WTC11 (cell line): ENCODE measurements at regions not wholly inside any gene's neighbourhood (a gene's known extent, or its start where the extent isn't known, plus 50 kb on each side); places are given as distances from the start of the nearest gene placed in this dataset.

Experiments used
- ATAC-seq: fragments of 200-7000 bp; cut with Tn5 transposase; 2 replicates; pipeline ENCODE4 v1.10.0; 2021; ENCODE audit warnings: mild to moderate bottlenecking, moderate library complexity
- CTCF ChIA-PET: fragments of 300-600 bp; sonication (Branson Sonifier 250); formaldehyde crosslinking; loops from one replicate; lab custom pipeline; 2021; ENCODE audit warnings: antibody characterized with exemption; lab: Charles Lee
- POLR2A ChIA-PET: fragments of 350-600 bp; sonication (Branson Sonifier 250); formaldehyde crosslinking; loops from one replicate; lab custom pipeline; 2021; ENCODE audit warnings: antibody characterized with exemption; lab: Charles Lee
- DNase-seq: peaks from one replicate; pipeline ENCODE4 v3.0.0; 2021; ENCODE audit warnings: low spot score
- H3K27ac Mint-ChIP-seq: 2 replicates; pipeline ENCODE4 v1.8.0; 2021; ENCODE audit warnings: mixed read lengths
- H3K27me3 Mint-ChIP-seq: 2 replicates; pipeline ENCODE4 v1.8.0; 2021; ENCODE audit warnings: low read depth, mild to moderate bottlenecking, moderate library complexity, mixed read lengths
- H3K36me3 Mint-ChIP-seq: 2 replicates; pipeline ENCODE4 v1.8.0; 2021; ENCODE audit warnings: mixed read lengths
- H3K4me1 Mint-ChIP-seq: 2 replicates; pipeline ENCODE4 v1.8.0; 2022; ENCODE audit warnings: mixed read lengths
- H3K4me3 Mint-ChIP-seq: 2 replicates; pipeline ENCODE4 v1.8.0; 2021; ENCODE audit warnings: mild to moderate bottlenecking, moderate library complexity, mixed read lengths
- H3K9me3 Mint-ChIP-seq: 2 replicates; pipeline ENCODE4 v1.8.0; 2021; ENCODE audit warnings: mixed read lengths
- AFF4 ChIP-seq: sonication (generic); formaldehyde crosslinking; IDR thresholded peaks from 2 replicates; pipeline ENCODE4 v1.8.1; 2023; ENCODE audit warnings: mild to moderate bottlenecking, missing genetic modification reagents, borderline replicate concordance
- AR ChIP-seq: fragments of 250-450 bp; sonication (Bioruptor Pico); IDR thresholded peaks from 2 replicates; pipeline ENCODE4 v1.9.0; 2021; ENCODE audit warnings: mild to moderate bottlenecking
- ATF1 ChIP-seq: sonication (generic); formaldehyde crosslinking; IDR thresholded peaks from 2 replicates; pipeline ENCODE4 v1.8.1; 2023; ENCODE audit warnings: mild to moderate bottlenecking, moderate library complexity, missing genetic modification reagents
- EMX1 ChIP-seq: fragments of 250-450 bp; sonication (Bioruptor Pico); IDR thresholded peaks from 2 replicates; pipeline ENCODE4 v1.8.0; 2021; ENCODE audit warnings: mild to moderate bottlenecking
- FOXJ3 ChIP-seq: sonication (generic); formaldehyde crosslinking; IDR thresholded peaks from 2 replicates; pipeline ENCODE4 v1.9.0; 2021; ENCODE audit warnings: missing genetic modification reagents, mild to moderate bottlenecking, borderline replicate concordance
- FOXP4 ChIP-seq: sonication (generic); formaldehyde crosslinking; IDR thresholded peaks from 2 replicates; pipeline ENCODE4 v1.8.0; 2022; ENCODE audit warnings: mild to moderate bottlenecking, missing genetic modification reagents
- JAZF1 ChIP-seq: fragments of 250-450 bp; sonication (Bioruptor Pico); IDR thresholded peaks from 2 replicates; pipeline ENCODE4 v1.9.0; 2021; ENCODE audit warnings: moderate library complexity, mild to moderate bottlenecking, inconsistent platforms
- MLX ChIP-seq: sonication (generic); formaldehyde crosslinking; IDR thresholded peaks from 2 replicates; pipeline ENCODE4 v1.8.1; 2023; ENCODE audit warnings: mild to moderate bottlenecking, missing genetic modification reagents, moderate library complexity
- NFATC4 ChIP-seq: fragments of 250-450 bp; sonication (Bioruptor Pico); IDR thresholded peaks from 2 replicates; pipeline ENCODE4 v1.9.0; 2021; ENCODE audit warnings: mild to moderate bottlenecking
- NFYB ChIP-seq: sonication (generic); formaldehyde crosslinking; conservative IDR thresholded peaks from 2 replicates; pipeline ENCODE4 v1.8.0; 2022; ENCODE audit warnings: low read depth, missing genetic modification reagents
- NR3C1 ChIP-seq: sonication (generic); formaldehyde crosslinking; conservative IDR thresholded peaks from 2 replicates; pipeline ENCODE4 v1.8.1; 2023; ENCODE audit warnings: low read depth, mild to moderate bottlenecking, missing genetic modification reagents
- PRRX2 ChIP-seq: fragments of 250-450 bp; sonication (Bioruptor Pico); IDR thresholded peaks from 2 replicates; pipeline ENCODE4 v1.8.0; 2021; ENCODE audit warnings: mild to moderate bottlenecking
- RELA ChIP-seq: sonication (generic); formaldehyde crosslinking; IDR thresholded peaks from 2 replicates; pipeline ENCODE4 v1.8.1; 2022; ENCODE audit warnings: missing genetic modification reagents, mild to moderate bottlenecking, borderline replicate concordance
- TP53 ChIP-seq: sonication (generic); formaldehyde crosslinking; IDR thresholded peaks from 2 replicates; pipeline ENCODE4 v1.8.1; 2023; ENCODE audit warnings: mild to moderate bottlenecking, missing genetic modification reagents
- ZNF121 ChIP-seq: sonication (generic); formaldehyde crosslinking; IDR thresholded peaks from 2 replicates; pipeline ENCODE4 v1.8.0; 2023; ENCODE audit warnings: missing genetic modification reagents
- ZNF219 ChIP-seq: sonication (generic); formaldehyde crosslinking; IDR thresholded peaks from 2 replicates; pipeline ENCODE4 v1.8.0; 2023; ENCODE audit warnings: missing genetic modification reagents, mild to moderate bottlenecking, borderline replicate concordance
- ZNF263 ChIP-seq: sonication (generic); formaldehyde crosslinking; IDR thresholded peaks from 2 replicates; pipeline ENCODE4 v1.8.1; 2022; ENCODE audit warnings: low read depth, mild to moderate bottlenecking, moderate library complexity, missing genetic modification reagents
- ZNF317 ChIP-seq: sonication (generic); formaldehyde crosslinking; IDR thresholded peaks from 2 replicates; pipeline ENCODE4 v1.8.1; 2023; ENCODE audit warnings: low read depth, mild to moderate bottlenecking, moderate library complexity, missing genetic modification reagents, borderline replicate concordance
- ZNF423 ChIP-seq: fragments of 250-450 bp; sonication (Bioruptor Pico); IDR thresholded peaks from 2 replicates; pipeline ENCODE4 v2.1.2; 2022; ENCODE audit warnings: mild to moderate bottlenecking, moderate library complexity
- ZNF671 ChIP-seq: fragments of 250-450 bp; sonication (Bioruptor Pico); IDR thresholded peaks from 2 replicates; pipeline ENCODE4 v1.8.0; 2021; ENCODE audit warnings: mild to moderate bottlenecking

- CTCF ChIA-PET: no interaction called here
- no peak overlapping the region for H3K27ac Mint-ChIP-seq
These were observed 194.4 kb upstream of the BTG1 start for GRCh38 chr12:92340003-92340402.

GRCh38 chr12:92339198-92339821 lies 193.7 kb upstream of the BTG1 start:
- TF ChIP-seq NFATC4 (no peak), ZNF671 (CRISPR knock-in tag) (no peak), ZNF263 (no peak), NR3C1 (CRISPR knock-in tag) (no peak), ZNF317 (CRISPR knock-in tag) (no peak), ZNF219 (CRISPR knock-in tag) (no peak), AR (CRISPR knock-in tag) (no peak), FOXJ3 (CRISPR knock-in tag) (no peak), EMX1 (no peak), RELA (CRISPR knock-in tag) (no peak), NFYB (CRISPR knock-in tag) (no peak)
- ATAC-seq (no peak), DNase-seq (no peak)
- no peaks in the 10 kb centered on the region for H3K36me3 Mint-ChIP-seq
- POLR2A ChIA-PET: no interaction called here
- H3K27ac Mint-ChIP-seq: no peak overlapping the region
- CTCF ChIA-PET: no interaction called here
- H3K27me3 Mint-ChIP-seq: no peaks in the 10 kb centered on the region
- H3K4me3 Mint-ChIP-seq: no peak overlapping the region
- peaks cover 15% of the 10 kb centered on the region for H3K9me3 Mint-ChIP-seq
- peaks cover 5% of the 10 kb centered on the region for H3K4me1 Mint-ChIP-seq

More at GRCh38 chr12:92340003-92340402, 194.4 kb upstream of the BTG1 start:
- no peaks in the 10 kb centered on the region for H3K36me3 Mint-ChIP-seq
- DNase-seq (no peak), ATAC-seq (no peak)
- H3K27me3 Mint-ChIP-seq: no peaks in the 10 kb centered on the region
- POLR2A ChIA-PET: no interaction called here
- H3K4me3 Mint-ChIP-seq: no peak overlapping the region
- H3K4me1 Mint-ChIP-seq: peaks cover 5% of the 10 kb centered on the region
- no peak for TF ChIP-seq AR (CRISPR knock-in tag)
- H3K9me3 Mint-ChIP-seq: peaks cover 15% of the 10 kb centered on the region

- ATAC-seq: no peak
- H3K9me3 Mint-ChIP-seq: peaks cover 15% of the 10 kb centered on the region
- CTCF ChIA-PET: no interaction called here
- H3K36me3 Mint-ChIP-seq: no peaks in the 10 kb centered on the region
- no peak overlapping the region for H3K27ac Mint-ChIP-seq
- POLR2A ChIA-PET: no interaction called here
- no peak for DNase-seq
- no peak overlapping the region for H3K4me3 Mint-ChIP-seq
- peaks cover 5% of the 10 kb centered on the region for H3K4me1 Mint-ChIP-seq
- no peaks in the 10 kb centered on the region for H3K27me3 Mint-ChIP-seq
- TF ChIP-seq TP53 (no peak), NFATC4 (no peak), ZNF263 (no peak), ATF1 (CRISPR knock-in tag) (no peak), ZNF121 (CRISPR knock-in tag) (no peak), ZNF423 (CRISPR knock-in tag) (no peak), PRRX2 (CRISPR knock-in tag) (no peak), ZNF219 (CRISPR knock-in tag) (no peak), JAZF1 (no peak), MLX (CRISPR knock-in tag) (no peak), AFF4 (CRISPR knock-in tag) (no peak), FOXP4 (CRISPR knock-in tag) (no peak)
These were observed 193.0 kb upstream of the BTG1 start for GRCh38 chr12:92338671-92339070.
